ENCODE measurements at regions not wholly inside any gene's neighbourhood (a gene's known extent, or its start where the extent isn't known, plus 50 kb on each side); places are given as distances from the start of the nearest gene placed in this dataset.

GRCh38 chr18:76684265-76684664 lies 138.1 kb upstream of the ZNF236 start:
- DNase-seq: no peak

- DNase-seq: no peak
Measured at GRCh38 chr18:76679945-76680344, 142.4 kb upstream of the ZNF236 start.

- no peak for DNase-seq
Measured at GRCh38 chr18:76679259-76679658, 143.1 kb upstream of the ZNF236 start.

GRCh38 chr18:76678248-76678647 lies 144.1 kb upstream of the ZNF236 start:
- no peak for DNase-seq

GRCh38 chr18:76674596-76674995 lies 147.8 kb upstream of the ZNF236 start:
- DNase-seq: no peak

- no peak for DNase-seq
Measured at GRCh38 chr18:76673281-76674185, 148.8 kb upstream of the ZNF236 start.

GRCh38 chr18:76672627-76673026 lies 149.7 kb upstream of the ZNF236 start:
- DNase-seq: no peak

GRCh38 chr18:76670564-76671288 lies 151.6 kb upstream of the ZNF236 start:
- DNase-seq: no peak

- DNase-seq: no peak
Measured at GRCh38 chr18:76668546-76668945, 153.8 kb upstream of the ZNF236 start.

GRCh38 chr18:76668119-76668518 lies 154.2 kb upstream of the ZNF236 start:
- DNase-seq: no peak

- DNase-seq: no peak
Measured at GRCh38 chr18:76667603-76668002, 154.8 kb upstream of the ZNF236 start.

- no peak for DNase-seq
Measured at GRCh38 chr18:76662626-76663025, 159.7 kb upstream of the ZNF236 start.

GRCh38 chr18:76660571-76661192 lies 161.7 kb upstream of the ZNF236 start:
- DNase-seq: no peak

GRCh38 chr18:76658627-76659026 lies 163.6 kb upstream of the ZNF516 start:
- no peak for DNase-seq

- no peak for DNase-seq
Measured at GRCh38 chr18:76657911-76658470, 162.9 kb upstream of the ZNF516 start.

GRCh38 chr18:76656925-76657827 lies 162.1 kb upstream of the ZNF516 start:
- no peak for DNase-seq

GRCh38 chr18:76654577-76654976 lies 159.5 kb upstream of the ZNF516 start:
- no peak for DNase-seq

GRCh38 chr18:76647322-76647721 lies 152.3 kb upstream of the ZNF516 start:
- no peak for DNase-seq

GRCh38 chr18:76644580-76644979 lies 149.5 kb upstream of the ZNF516 start:
- DNase-seq: no peak

- no peak for DNase-seq
Measured at GRCh38 chr18:76643996-76644395, 149.0 kb upstream of the ZNF516 start.

GRCh38 chr18:76643199-76643598 lies 148.2 kb upstream of the ZNF516 start:
- no peak for DNase-seq

- DNase-seq: no peak
Measured at GRCh38 chr18:76640438-76640837, 145.4 kb upstream of the ZNF516 start.
